ENCODE measurements at regions not wholly inside any gene's neighbourhood (a gene's known extent, or its start where the extent isn't known, plus 50 kb on each side); places are given as distances from the start of the nearest gene placed in this dataset.

- Mint-ChIP-seq H3K9me3 (no peaks in the 10 kb centered on the region), H3K36me3 (no peaks in the 10 kb centered on the region), H3K4me1 (no peaks in the 10 kb centered on the region), H3K4me3 (no peak overlapping the region), H3K27ac (no peak overlapping the region), H3K27me3 (ENCODE audit: insufficient read depth, low read depth) (no peaks in the 10 kb centered on the region)
- Histone ChIP-seq H3K36me3 (no peaks in the 10 kb centered on the region), H3K4me3 (no peak overlapping the region), H3K9ac (no peak overlapping the region), H2AFZ (replicated peaks) (no peak overlapping the region), H4K20me1 (ENCODE audit: low read depth) (no peaks in the 10 kb centered on the region), H3K4me2 (no peak overlapping the region), H3K27ac (no peak overlapping the region), H3F3A (ENCODE audit: low read depth) (no peaks in the 10 kb centered on the region), H3K79me2 (ENCODE audit: low read depth) (no peaks in the 10 kb centered on the region), H3K27me3 (no peaks in the 10 kb centered on the region), H3K9me3 (ENCODE audit: low read depth) (no peaks in the 10 kb centered on the region), H3K4me1 (no peaks in the 10 kb centered on the region)
- TF ChIP-seq CTCF (IDR thresholded peaks at IDR 0.05), result no peak
- no peak for TF ChIP-seq EZH2phosphoT487 (IDR thresholded peaks at IDR 0.05)
- no peak for TF ChIP-seq EZH2 (IDR thresholded peaks at IDR 0.05)
- no peak for DNase-seq (ENCODE audit: low spot score)
These were observed 849.4 kb downstream of the FSTL5 start for GRCh38 chr4:161314371-161314770.

GRCh38 chr4:161303551-161303950, 860.2 kb downstream of the FSTL5 start:
- Mint-ChIP-seq H3K27ac (no peak overlapping the region), H3K27me3 (ENCODE audit: insufficient read depth, low read depth) (peaks cover 2% of the 10 kb centered on the region), H3K9me3 (peaks cover 8% of the 10 kb centered on the region), H3K36me3 (no peaks in the 10 kb centered on the region), H3K4me1 (no peaks in the 10 kb centered on the region), H3K4me3 (no peak overlapping the region)
- H3K4me3 ChIP-seq, result no peak overlapping the region
- no peaks in the 10 kb centered on the region for H3K79me2 ChIP-seq (ENCODE audit: low read depth)
- no peaks in the 10 kb centered on the region for H3K9me3 ChIP-seq (ENCODE audit: low read depth)
- H3K4me2 ChIP-seq, result no peak overlapping the region
- no peak for TF ChIP-seq CTCF (IDR thresholded peaks at IDR 0.05)
- no peak for TF ChIP-seq EZH2 (IDR thresholded peaks at IDR 0.05)
- no peak for TF ChIP-seq EZH2phosphoT487 (IDR thresholded peaks at IDR 0.05)
- no peaks in the 10 kb centered on the region for H3F3A ChIP-seq (ENCODE audit: low read depth)
- H3K4me1 ChIP-seq, result no peaks in the 10 kb centered on the region
- H3K9ac ChIP-seq, result no peak overlapping the region
- no peaks in the 10 kb centered on the region for H3K36me3 ChIP-seq
- no peak for DNase-seq (ENCODE audit: low spot score)
- no peak overlapping the region for H3K27ac ChIP-seq
- no peaks in the 10 kb centered on the region for H3K27me3 ChIP-seq
- no peaks in the 10 kb centered on the region for H4K20me1 ChIP-seq (ENCODE audit: low read depth)
- no peak overlapping the region for H2AFZ ChIP-seq (replicated peaks)

GRCh38 chr4:161291222-161291621, 872.6 kb downstream of the FSTL5 start:
- Mint-ChIP-seq H3K4me1 (no peaks in the 10 kb centered on the region), H3K9me3 (peaks cover 17% of the 10 kb centered on the region), H3K27me3 (ENCODE audit: insufficient read depth, low read depth) (peaks cover 3% of the 10 kb centered on the region), H3K36me3 (no peaks in the 10 kb centered on the region), H3K27ac (no peak overlapping the region), H3K4me3 (no peak overlapping the region)
- Histone ChIP-seq H3K4me1 (no peaks in the 10 kb centered on the region), H3K4me2 (no peak overlapping the region), H2AFZ (replicated peaks) (no peak overlapping the region), H3K4me3 (no peak overlapping the region), H3K27ac (no peak overlapping the region), H3K9ac (no peak overlapping the region), H4K20me1 (ENCODE audit: low read depth) (no peaks in the 10 kb centered on the region), H3K9me3 (ENCODE audit: low read depth) (no peaks in the 10 kb centered on the region), H3K27me3 (no peaks in the 10 kb centered on the region), H3K79me2 (ENCODE audit: low read depth) (no peaks in the 10 kb centered on the region), H3F3A (ENCODE audit: low read depth) (no peaks in the 10 kb centered on the region), H3K36me3 (no peaks in the 10 kb centered on the region)
- no peak for TF ChIP-seq EZH2phosphoT487 (IDR thresholded peaks at IDR 0.05)
- no peak for TF ChIP-seq CTCF (IDR thresholded peaks at IDR 0.05)
- TF ChIP-seq EZH2 (IDR thresholded peaks at IDR 0.05), result no peak
- DNase-seq (ENCODE audit: low spot score), result no peak

All from neural progenitor cell (in vitro differentiated cells).